ENCODE measurements at regions not wholly inside any gene's neighbourhood (a gene's known extent, or its start where the extent isn't known, plus 50 kb on each side); places are given as distances from the start of the nearest gene placed in this dataset.

GRCh38 chr7:91543646-91544045, 279.4 kb downstream of the FZD1 start:
- H3K27ac Mint-ChIP-seq, result no peak overlapping the region
- DNase-seq (no peak), ATAC-seq (ENCODE audit: low read depth) (no peak)
- H3K27me3 Mint-ChIP-seq, result no peaks in the 10 kb centered on the region
- TF ChIP-seq CTCF (IDR thresholded peaks at IDR 0.05), result no peak
- H3K36me3 Mint-ChIP-seq (ENCODE audit: low read depth), result no peaks in the 10 kb centered on the region
- no peak overlapping the region for H3K4me3 Mint-ChIP-seq
- POLR2A ChIA-PET, result no interaction called here
- CTCF ChIA-PET, result no interaction called here
- no peaks in the 10 kb centered on the region for H3K9me3 Mint-ChIP-seq
- intact Hi-C loops (cut with micrococcal nuclease), result no loop called here
- no peaks in the 10 kb centered on the region for H3K4me1 Mint-ChIP-seq

- POLR2A ChIA-PET, result no interaction called here
- ATAC-seq (ENCODE audit: low read depth) (no peak), DNase-seq (no peak)
- no peaks in the 10 kb centered on the region for H3K4me1 Mint-ChIP-seq
- H3K27me3 Mint-ChIP-seq, result no peaks in the 10 kb centered on the region
- intact Hi-C loops (cut with micrococcal nuclease), result no loop called here
- no peaks in the 10 kb centered on the region for H3K36me3 Mint-ChIP-seq (ENCODE audit: low read depth)
- H3K4me3 Mint-ChIP-seq, result no peak overlapping the region
- CTCF ChIA-PET, result no interaction called here
- no peak for TF ChIP-seq CTCF (IDR thresholded peaks at IDR 0.05)
- H3K9me3 Mint-ChIP-seq, result no peaks in the 10 kb centered on the region
- no peak overlapping the region for H3K27ac Mint-ChIP-seq
Measured at GRCh38 chr7:91549878-91550277, 285.6 kb downstream of the FZD1 start.

GRCh38 chr7:91550931-91551330, 286.7 kb downstream of the FZD1 start:
- H3K9me3 Mint-ChIP-seq, result no peaks in the 10 kb centered on the region
- no peak for ATAC-seq (ENCODE audit: low read depth)
- intact Hi-C loops (cut with micrococcal nuclease), result no loop called here
- no peaks in the 10 kb centered on the region for H3K36me3 Mint-ChIP-seq (ENCODE audit: low read depth)
- no peaks in the 10 kb centered on the region for H3K27me3 Mint-ChIP-seq
- TF ChIP-seq CTCF (IDR thresholded peaks at IDR 0.05), result no peak
- ChIA-PET CTCF (no interaction called here), POLR2A (no interaction called here)
- H3K4me1 Mint-ChIP-seq, result no peaks in the 10 kb centered on the region
- no peak overlapping the region for H3K27ac Mint-ChIP-seq
- no peak for DNase-seq
- no peak overlapping the region for H3K4me3 Mint-ChIP-seq

GRCh38 chr7:91551377-91552175, 287.3 kb downstream of the FZD1 start:
- no peak overlapping the region for H3K27ac Mint-ChIP-seq
- no peaks in the 10 kb centered on the region for H3K9me3 Mint-ChIP-seq
- H3K4me1 Mint-ChIP-seq, result no peaks in the 10 kb centered on the region
- no peaks in the 10 kb centered on the region for H3K36me3 Mint-ChIP-seq (ENCODE audit: low read depth)
- H3K4me3 Mint-ChIP-seq, result no peak overlapping the region
- ATAC-seq (ENCODE audit: low read depth), result no peak
- CTCF ChIA-PET, result no interaction called here
- POLR2A ChIA-PET, result no interaction called here
- no peak for TF ChIP-seq CTCF (IDR thresholded peaks at IDR 0.05)
- no peaks in the 10 kb centered on the region for H3K27me3 Mint-ChIP-seq
- intact Hi-C loops (cut with micrococcal nuclease), result no loop called here
- DNase-seq, result no peak

- CTCF ChIA-PET, result no interaction called here
- Mint-ChIP-seq H3K4me1 (no peaks in the 10 kb centered on the region), H3K4me3 (no peak overlapping the region), H3K27me3 (no peaks in the 10 kb centered on the region), H3K36me3 (ENCODE audit: low read depth) (no peaks in the 10 kb centered on the region), H3K9me3 (no peaks in the 10 kb centered on the region), H3K27ac (no peak overlapping the region)
- DNase-seq (no peak), ATAC-seq (ENCODE audit: low read depth) (no peak)
- intact Hi-C loops (cut with micrococcal nuclease), result no loop called here
- POLR2A ChIA-PET, result no interaction called here
- TF ChIP-seq CTCF (IDR thresholded peaks at IDR 0.05), result no peak
Measured at GRCh38 chr7:91553410-91553895, 289.2 kb downstream of the FZD1 start.
